K562 (cell line): ENCODE measurements at regions not wholly inside any gene's neighbourhood (a gene's known extent, or its start where the extent isn't known, plus 50 kb on each side); places are given as distances from the start of the nearest gene placed in this dataset.

ENCODE experiments used
- ATAC-seq: fragments of 200-7000 bp; cut with Tn5 transposase; 3 replicates; pipeline ENCODE4 v1.9.1; 2020; ENCODE audit warnings: moderate library complexity
- BruUV-seq: library from RNA; stranded (reverse); fragments of 400-500 nt; replicated peaks from 2 replicates; lab custom pipeline; 2021; lab: Mats Ljungman, UMichigan
- CTCF ChIA-PET: fragments of 300-600 bp; formaldehyde crosslinking; extraction: SDS; loops from one replicate; lab custom pipeline; 2021; ENCODE audit warnings: low intra/inter-chr PET ratio; lab: Yijun Ruan, JAX
- POLR2A ChIA-PET: fragments of 300-600, 350-650 bp; sonication (Branson Sonifier 250); formaldehyde crosslinking; extraction: SDS; loops from one replicate; lab custom pipeline; 2021; ENCODE audit warnings: antibody characterized with exemption, inconsistent platforms; lab: Yijun Ruan, JAX
- DNase-seq, 4 experiments: peaks; one replicate each; pipeline versions ENCODE4 v3.0.0 to v3.0.0-alpha.2; 2011 to 2018; ENCODE audit warnings: low spot score in 3 of 4, mixed read lengths in 3 of 4; ENCODE audit errors: extremely low read depth in 1 of 4
- FAIRE-seq: peaks from 2 replicates; lab custom pipeline; 2011; peaks lifted over from hg19 to GRCh38; lab: Jason Lieb, UNC
- H2AFZ ChIP-seq: 2 replicates; pipeline ENCODE4 v1.6.0; 2011; ENCODE audit warnings: low read depth, low read length, control low read depth, inconsistent platforms
- H3K27ac ChIP-seq: fragments of 200-600 bp; 3 replicates; pipeline ENCODE4 v1.8.0; 2011; ENCODE audit warnings: low read depth, mild to moderate bottlenecking, control low read depth, inconsistent platforms, low read length, moderate library complexity, mixed read lengths; ENCODE audit errors: extremely low read depth
- H3K27me3 ChIP-seq, 2 experiments: fragments of 300-600 bp in 1 of 2; 2 replicates in 1 of 2; 3 replicates in 1 of 2; pipeline versions ENCODE4 v1.6.0 to v1.8.0; 2011; ENCODE audit warnings: inconsistent platforms in 2 of 2, low read length in 2 of 2, mild to moderate bottlenecking in 1 of 2, mixed read lengths in 1 of 2, moderate library complexity in 1 of 2; ENCODE audit not compliant: control insufficient read depth in 2 of 2, insufficient read depth in 2 of 2
- H3K36me3 ChIP-seq: fragments of 300-600 bp; 3 replicates; pipeline ENCODE4 v1.8.0; 2011; ENCODE audit warnings: mild to moderate bottlenecking, low read length, inconsistent platforms; ENCODE audit not compliant: control insufficient read depth, insufficient read depth
- H3K4me1 ChIP-seq, 2 experiments: fragments of 200-600 bp in 1 of 2; replicated peaks in 1 of 2; 2 replicates in 1 of 2; 3 replicates in 1 of 2; pipeline versions ENCODE4 v1.5.1 to v1.8.0; 2011; ENCODE audit warnings: inconsistent platforms in 2 of 2, low read length in 2 of 2, mild to moderate bottlenecking in 1 of 2, mixed read lengths in 1 of 2, moderate library complexity in 1 of 2; ENCODE audit not compliant: control insufficient read depth in 2 of 2, insufficient read depth in 2 of 2
- H3K4me2 ChIP-seq: 2 replicates; pipeline ENCODE4 v1.6.1; 2011; ENCODE audit warnings: low read length, control low read depth, inconsistent platforms, mixed read lengths; ENCODE audit not compliant: insufficient read depth
- H3K4me3 ChIP-seq: fragments of 200-600 bp; sonication (generic), shearing (Covaris generic); 2 replicates; pipeline ENCODE4 v1.5.1; 2016; ENCODE audit warnings: control low read depth, inconsistent platforms
- H3K79me2 ChIP-seq: fragments of 200-600 bp; 3 replicates; pipeline ENCODE4 v1.8.0; 2011; ENCODE audit warnings: low read length, inconsistent platforms; ENCODE audit not compliant: control insufficient read depth, insufficient read depth
- H3K9ac ChIP-seq, 2 experiments: 2 replicates each; pipeline versions ENCODE4 v1.6.0 to v1.6.1; 2011; ENCODE audit warnings: low read depth in 2 of 2, low read length in 2 of 2, control low read depth in 1 of 2, inconsistent platforms in 1 of 2, mild to moderate bottlenecking in 1 of 2, mixed read lengths in 1 of 2; ENCODE audit not compliant: insufficient read depth in 1 of 2
- H3K9me1 ChIP-seq: one replicate; pipeline ENCODE4 v1.6.0; 2011; ENCODE audit warnings: inconsistent platforms, mild to moderate bottlenecking, low read length, moderate library complexity; ENCODE audit not compliant: control insufficient read depth, insufficient read depth
- H3K9me3 ChIP-seq: replicated peaks from 2 replicates; pipeline ENCODE4 v1.5.1; 2011; ENCODE audit warnings: low read depth, low read length, inconsistent platforms; ENCODE audit not compliant: control insufficient read depth, insufficient read depth
- H4K20me1 ChIP-seq: replicated peaks from 2 replicates; pipeline ENCODE4 v1.6.1; 2011; ENCODE audit warnings: low read length, inconsistent platforms, mixed read lengths; ENCODE audit not compliant: control insufficient read depth, insufficient read depth
- BCOR ChIP-seq: fragments of 450-650 bp; IDR thresholded peaks from 2 replicates; pipeline ENCODE4 v1.6.1; 2016
- CBFA2T2 ChIP-seq: fragments of 450-650 bp; conservative IDR thresholded peaks from 2 replicates; pipeline ENCODE4 v1.6.1; 2017; ENCODE audit warnings: mild to moderate bottlenecking
- WGBS: fragments of 100-300 bp; shearing (Covaris generic); methylation state at CpG from one replicate; pipeline ENCODE4 v1.1.6; 2016; ENCODE audit warnings: low coverage, mixed read lengths; ENCODE audit not compliant: insufficient coverage; ENCODE audit errors: missing lambda C conversion rate; 5-methylcytosine and 5-hydroxymethylcytosine counted together
- in situ Hi-C: fragments of 300-500 bp; cut with MboI; formaldehyde crosslinking; loops from 4 replicates; pipeline ENCODE4 v1.15.0; 2018; ENCODE audit warnings: inconsistent platforms, mixed read lengths
- intact Hi-C: fragments of 100-400 bp; cut with micrococcal nuclease; formaldehyde crosslinking; loops from 2 replicates; pipeline ENCODE4 v1.14.2; 2022
- TF ChIP-seq, protein P1 (sequence below): IDR thresholded peaks from 2 replicates; pipeline ENCODE4 v1.6.1; 2011; ENCODE audit not compliant: insufficient read length; ENCODE audit errors: extremely low read depth
- TF ChIP-seq, protein P2 (sequence below): fragments of 250-450 bp; sonication (Bioruptor Pico); IDR thresholded peaks from 2 replicates; pipeline ENCODE4 v1.5.0; 2021; ENCODE audit warnings: mild to moderate bottlenecking, moderate library complexity
- TF ChIP-seq, protein P3 (sequence below): fragments of 450-650 bp; IDR thresholded peaks from 2 replicates; pipeline ENCODE4 v1.6.1; 2016; ENCODE audit warnings: mild to moderate bottlenecking, moderate library complexity
- TF ChIP-seq, protein P4 (sequence below): sonication (generic); formaldehyde crosslinking; IDR thresholded peaks from 2 replicates; pipeline ENCODE4 v1.8.1; 2022; ENCODE audit warnings: missing genetic modification reagents

DNA sequence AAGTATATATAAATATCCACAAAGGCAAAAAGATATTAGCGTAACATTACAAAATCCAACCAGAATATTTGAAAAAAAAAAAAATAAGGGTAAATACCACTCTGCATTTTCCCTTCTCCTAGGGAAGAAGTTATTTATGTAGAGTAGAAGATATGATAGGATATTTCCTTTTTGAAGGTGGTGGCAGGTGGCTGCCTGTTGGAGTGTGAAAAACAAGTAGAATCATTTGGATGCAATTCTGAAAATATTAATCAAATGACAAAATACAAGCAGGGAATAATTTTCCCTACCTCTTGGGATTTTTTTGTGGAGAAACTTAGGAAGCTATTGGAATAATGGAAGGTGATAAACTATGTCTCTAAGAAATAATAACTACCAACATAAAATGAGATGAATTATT, 62.5 kb upstream of the OGFRL1 start:
- CTCF ChIA-PET = no interaction called here
- WGBS = 13% methylated on average over 1 of the region's 1 CpG
- no peak for FAIRE-seq
- TF ChIP-seq, protein P1, sequence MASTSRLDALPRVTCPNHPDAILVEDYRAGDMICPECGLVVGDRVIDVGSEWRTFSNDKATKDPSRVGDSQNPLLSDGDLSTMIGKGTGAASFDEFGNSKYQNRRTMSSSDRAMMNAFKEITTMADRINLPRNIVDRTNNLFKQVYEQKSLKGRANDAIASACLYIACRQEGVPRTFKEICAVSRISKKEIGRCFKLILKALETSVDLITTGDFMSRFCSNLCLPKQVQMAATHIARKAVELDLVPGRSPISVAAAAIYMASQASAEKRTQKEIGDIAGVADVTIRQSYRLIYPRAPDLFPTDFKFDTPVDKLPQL = no peak
- no peak for TF ChIP-seq BCOR
- TF ChIP-seq, protein P2, sequence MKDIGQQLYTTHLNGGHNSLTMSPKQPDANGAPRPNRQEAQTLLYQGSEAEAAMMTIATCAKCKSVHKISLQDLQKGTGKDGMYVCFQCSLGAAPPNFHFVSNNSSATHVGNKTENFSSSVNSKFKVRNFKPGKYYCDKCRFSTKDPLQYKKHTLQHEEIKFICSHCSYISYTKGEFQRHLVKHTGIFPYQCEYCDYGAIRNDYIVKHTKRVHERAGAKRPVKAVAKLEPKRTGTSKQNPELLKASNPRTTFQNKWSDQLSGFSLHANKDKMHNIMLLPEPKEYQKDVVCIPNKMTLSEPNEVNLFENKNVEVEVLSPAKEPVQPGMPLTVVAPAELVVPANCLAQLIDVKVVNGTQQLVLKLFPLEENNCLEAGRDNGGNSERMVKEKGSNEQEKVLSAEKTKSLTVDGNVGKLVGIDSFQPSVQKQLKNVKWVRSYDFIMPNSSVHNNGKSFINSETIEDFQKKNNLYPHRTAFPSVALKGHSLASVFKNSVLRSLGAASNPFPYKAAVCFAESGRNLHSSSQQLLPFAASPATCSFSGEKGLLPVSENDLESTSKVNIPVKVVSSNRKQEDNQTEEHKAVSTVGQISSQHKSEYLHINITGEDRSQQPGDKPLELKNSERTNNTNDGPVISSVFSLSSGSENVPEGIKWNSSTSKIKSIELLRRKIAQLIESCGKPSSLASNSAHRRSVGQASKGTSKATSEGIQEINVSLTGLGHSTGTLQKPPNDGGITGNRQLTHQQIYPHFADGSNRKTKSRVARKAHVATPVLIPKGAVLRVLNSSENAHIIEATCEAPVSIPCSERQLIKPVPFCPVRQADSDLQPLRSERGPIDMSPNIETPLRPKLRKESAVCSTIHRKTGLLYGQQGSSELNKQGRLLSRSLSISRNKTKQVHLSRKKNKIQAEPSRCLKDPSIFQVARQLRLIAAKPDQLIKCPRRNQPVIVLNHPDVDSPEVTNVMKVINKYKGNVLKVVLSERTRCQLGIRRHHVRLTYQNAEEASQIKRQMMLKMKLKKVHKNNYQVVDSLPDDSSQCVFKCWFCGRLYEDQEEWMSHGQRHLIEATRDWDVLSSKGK (CRISPR knock-in tag) = no peak
- TF ChIP-seq CBFA2T2 = no peak
- TF ChIP-seq, protein P3, sequence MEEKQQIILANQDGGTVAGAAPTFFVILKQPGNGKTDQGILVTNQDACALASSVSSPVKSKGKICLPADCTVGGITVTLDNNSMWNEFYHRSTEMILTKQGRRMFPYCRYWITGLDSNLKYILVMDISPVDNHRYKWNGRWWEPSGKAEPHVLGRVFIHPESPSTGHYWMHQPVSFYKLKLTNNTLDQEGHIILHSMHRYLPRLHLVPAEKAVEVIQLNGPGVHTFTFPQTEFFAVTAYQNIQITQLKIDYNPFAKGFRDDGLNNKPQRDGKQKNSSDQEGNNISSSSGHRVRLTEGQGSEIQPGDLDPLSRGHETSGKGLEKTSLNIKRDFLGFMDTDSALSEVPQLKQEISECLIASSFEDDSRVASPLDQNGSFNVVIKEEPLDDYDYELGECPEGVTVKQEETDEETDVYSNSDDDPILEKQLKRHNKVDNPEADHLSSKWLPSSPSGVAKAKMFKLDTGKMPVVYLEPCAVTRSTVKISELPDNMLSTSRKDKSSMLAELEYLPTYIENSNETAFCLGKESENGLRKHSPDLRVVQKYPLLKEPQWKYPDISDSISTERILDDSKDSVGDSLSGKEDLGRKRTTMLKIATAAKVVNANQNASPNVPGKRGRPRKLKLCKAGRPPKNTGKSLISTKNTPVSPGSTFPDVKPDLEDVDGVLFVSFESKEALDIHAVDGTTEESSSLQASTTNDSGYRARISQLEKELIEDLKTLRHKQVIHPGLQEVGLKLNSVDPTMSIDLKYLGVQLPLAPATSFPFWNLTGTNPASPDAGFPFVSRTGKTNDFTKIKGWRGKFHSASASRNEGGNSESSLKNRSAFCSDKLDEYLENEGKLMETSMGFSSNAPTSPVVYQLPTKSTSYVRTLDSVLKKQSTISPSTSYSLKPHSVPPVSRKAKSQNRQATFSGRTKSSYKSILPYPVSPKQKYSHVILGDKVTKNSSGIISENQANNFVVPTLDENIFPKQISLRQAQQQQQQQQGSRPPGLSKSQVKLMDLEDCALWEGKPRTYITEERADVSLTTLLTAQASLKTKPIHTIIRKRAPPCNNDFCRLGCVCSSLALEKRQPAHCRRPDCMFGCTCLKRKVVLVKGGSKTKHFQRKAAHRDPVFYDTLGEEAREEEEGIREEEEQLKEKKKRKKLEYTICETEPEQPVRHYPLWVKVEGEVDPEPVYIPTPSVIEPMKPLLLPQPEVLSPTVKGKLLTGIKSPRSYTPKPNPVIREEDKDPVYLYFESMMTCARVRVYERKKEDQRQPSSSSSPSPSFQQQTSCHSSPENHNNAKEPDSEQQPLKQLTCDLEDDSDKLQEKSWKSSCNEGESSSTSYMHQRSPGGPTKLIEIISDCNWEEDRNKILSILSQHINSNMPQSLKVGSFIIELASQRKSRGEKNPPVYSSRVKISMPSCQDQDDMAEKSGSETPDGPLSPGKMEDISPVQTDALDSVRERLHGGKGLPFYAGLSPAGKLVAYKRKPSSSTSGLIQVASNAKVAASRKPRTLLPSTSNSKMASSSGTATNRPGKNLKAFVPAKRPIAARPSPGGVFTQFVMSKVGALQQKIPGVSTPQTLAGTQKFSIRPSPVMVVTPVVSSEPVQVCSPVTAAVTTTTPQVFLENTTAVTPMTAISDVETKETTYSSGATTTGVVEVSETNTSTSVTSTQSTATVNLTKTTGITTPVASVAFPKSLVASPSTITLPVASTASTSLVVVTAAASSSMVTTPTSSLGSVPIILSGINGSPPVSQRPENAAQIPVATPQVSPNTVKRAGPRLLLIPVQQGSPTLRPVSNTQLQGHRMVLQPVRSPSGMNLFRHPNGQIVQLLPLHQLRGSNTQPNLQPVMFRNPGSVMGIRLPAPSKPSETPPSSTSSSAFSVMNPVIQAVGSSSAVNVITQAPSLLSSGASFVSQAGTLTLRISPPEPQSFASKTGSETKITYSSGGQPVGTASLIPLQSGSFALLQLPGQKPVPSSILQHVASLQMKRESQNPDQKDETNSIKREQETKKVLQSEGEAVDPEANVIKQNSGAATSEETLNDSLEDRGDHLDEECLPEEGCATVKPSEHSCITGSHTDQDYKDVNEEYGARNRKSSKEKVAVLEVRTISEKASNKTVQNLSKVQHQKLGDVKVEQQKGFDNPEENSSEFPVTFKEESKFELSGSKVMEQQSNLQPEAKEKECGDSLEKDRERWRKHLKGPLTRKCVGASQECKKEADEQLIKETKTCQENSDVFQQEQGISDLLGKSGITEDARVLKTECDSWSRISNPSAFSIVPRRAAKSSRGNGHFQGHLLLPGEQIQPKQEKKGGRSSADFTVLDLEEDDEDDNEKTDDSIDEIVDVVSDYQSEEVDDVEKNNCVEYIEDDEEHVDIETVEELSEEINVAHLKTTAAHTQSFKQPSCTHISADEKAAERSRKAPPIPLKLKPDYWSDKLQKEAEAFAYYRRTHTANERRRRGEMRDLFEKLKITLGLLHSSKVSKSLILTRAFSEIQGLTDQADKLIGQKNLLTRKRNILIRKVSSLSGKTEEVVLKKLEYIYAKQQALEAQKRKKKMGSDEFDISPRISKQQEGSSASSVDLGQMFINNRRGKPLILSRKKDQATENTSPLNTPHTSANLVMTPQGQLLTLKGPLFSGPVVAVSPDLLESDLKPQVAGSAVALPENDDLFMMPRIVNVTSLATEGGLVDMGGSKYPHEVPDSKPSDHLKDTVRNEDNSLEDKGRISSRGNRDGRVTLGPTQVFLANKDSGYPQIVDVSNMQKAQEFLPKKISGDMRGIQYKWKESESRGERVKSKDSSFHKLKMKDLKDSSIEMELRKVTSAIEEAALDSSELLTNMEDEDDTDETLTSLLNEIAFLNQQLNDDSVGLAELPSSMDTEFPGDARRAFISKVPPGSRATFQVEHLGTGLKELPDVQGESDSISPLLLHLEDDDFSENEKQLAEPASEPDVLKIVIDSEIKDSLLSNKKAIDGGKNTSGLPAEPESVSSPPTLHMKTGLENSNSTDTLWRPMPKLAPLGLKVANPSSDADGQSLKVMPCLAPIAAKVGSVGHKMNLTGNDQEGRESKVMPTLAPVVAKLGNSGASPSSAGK = no peak
- TF ChIP-seq, protein P4, sequence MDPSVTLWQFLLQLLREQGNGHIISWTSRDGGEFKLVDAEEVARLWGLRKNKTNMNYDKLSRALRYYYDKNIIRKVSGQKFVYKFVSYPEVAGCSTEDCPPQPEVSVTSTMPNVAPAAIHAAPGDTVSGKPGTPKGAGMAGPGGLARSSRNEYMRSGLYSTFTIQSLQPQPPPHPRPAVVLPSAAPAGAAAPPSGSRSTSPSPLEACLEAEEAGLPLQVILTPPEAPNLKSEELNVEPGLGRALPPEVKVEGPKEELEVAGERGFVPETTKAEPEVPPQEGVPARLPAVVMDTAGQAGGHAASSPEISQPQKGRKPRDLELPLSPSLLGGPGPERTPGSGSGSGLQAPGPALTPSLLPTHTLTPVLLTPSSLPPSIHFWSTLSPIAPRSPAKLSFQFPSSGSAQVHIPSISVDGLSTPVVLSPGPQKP (CRISPR knock-in tag) = no peak

More for the DNA sequence above, 62.5 kb upstream of the OGFRL1 start:
- no peaks in the 10 kb centered on the region for H3K27me3 ChIP-seq
- H3K27ac ChIP-seq = no peak overlapping the region
- BruUV-seq = no TSS peak
- H3K4me1 ChIP-seq = no peaks in the 10 kb centered on the region
- intact Hi-C loops = no loop called here
- ATAC-seq (no peak), DNase-seq (no peak)
- H4K20me1 ChIP-seq = no peaks in the 10 kb centered on the region
- no peaks in the 10 kb centered on the region for H3K36me3 ChIP-seq
- no peak overlapping the region for H3K4me2 ChIP-seq
- H3K9ac ChIP-seq = no peak overlapping the region
- no peaks in the 10 kb centered on the region for H3K9me1 ChIP-seq
- H3K4me3 ChIP-seq = no peak overlapping the region
- no peaks in the 10 kb centered on the region for H3K79me2 ChIP-seq
- no peak overlapping the region for H2AFZ ChIP-seq
- in situ Hi-C loops = no loop called here
- POLR2A ChIA-PET = no interaction called here
- no peaks in the 10 kb centered on the region for H3K9me3 ChIP-seq
